ENCODE measurements at regions not wholly inside any gene's neighbourhood (a gene's known extent, or its start where the extent isn't known, plus 50 kb on each side); places are given as distances from the start of the nearest gene placed in this dataset.

DNA sequence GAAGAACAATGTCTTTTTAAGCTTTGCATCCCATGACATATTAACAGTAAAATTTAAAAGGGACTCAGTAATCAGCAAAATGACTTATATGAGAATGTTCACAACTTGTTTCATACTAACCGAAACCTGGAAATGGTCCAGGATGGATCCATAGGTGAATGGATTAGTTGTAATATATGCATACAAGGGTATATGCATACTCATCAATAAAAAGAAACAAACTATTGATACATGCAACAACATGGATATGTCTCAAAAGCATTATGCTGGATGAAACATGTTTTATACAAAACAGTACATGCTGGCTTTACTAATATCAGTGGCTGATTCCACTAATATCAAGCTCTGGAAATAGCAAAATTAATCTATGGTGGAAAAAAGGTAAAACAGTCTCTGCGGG, 108.5 kb upstream of the HIVEP1 start:
- no peaks in the 10 kb centered on the region for H3K4me1 ChIP-seq (ENCODE audit: control insufficient read depth, extremely low read depth, insufficient read depth, low read length)
- no peak overlapping the region for H3K4me2 ChIP-seq (ENCODE audit: extremely low read depth, insufficient read depth, low read length)
- H2AFZ ChIP-seq (ENCODE audit: low read length), result no peak overlapping the region
- H3K27ac ChIP-seq (ENCODE audit: insufficient read depth, low read length), result no peak overlapping the region
- H3K36me3 ChIP-seq (ENCODE audit: control insufficient read depth, insufficient read depth, low read length), result no peaks in the 10 kb centered on the region
- TF ChIP-seq CTCF (conservative IDR thresholded peaks at IDR 0.05 in 1 of 2, IDR thresholded peaks at IDR 0.05 in 1 of 2; ENCODE audit: low read depth in 1 of 2, low read length in 2 of 2), result no peak
- TF ChIP-seq EZH2 (IDR thresholded peaks at IDR 0.05; ENCODE audit: low read length, missing control alignments), result no peak
- no peaks in the 10 kb centered on the region for H3K79me2 ChIP-seq (ENCODE audit: control insufficient read depth, insufficient read depth, low read length)
- no peak overlapping the region for H3K9ac ChIP-seq (ENCODE audit: insufficient read depth, low read length)
- no peak for DNase-seq (ENCODE audit: low read depth in 2 of 2)
- H4K20me1 ChIP-seq (ENCODE audit: control insufficient read depth, extremely low read depth, insufficient read depth, low read length), result no peaks in the 10 kb centered on the region
- no peaks in the 10 kb centered on the region for H3K9me3 ChIP-seq (ENCODE audit: control insufficient read depth, insufficient read depth, low read depth, low read length)
- no peak overlapping the region for H3K4me3 ChIP-seq (replicated peaks in 1 of 4; ENCODE audit: control extremely low read depth in 1 of 4, insufficient read depth in 1 of 4, low read depth in 3 of 4, low read length in 4 of 4)
- H3K27me3 ChIP-seq (ENCODE audit: control insufficient read depth, insufficient read depth, low read length), result no peaks in the 10 kb centered on the region

GRCh38 chr6:11902527-11902926, 109.6 kb upstream of the HIVEP1 start:
- Histone ChIP-seq H3K4me3 (replicated peaks in 1 of 4; ENCODE audit: control extremely low read depth in 1 of 4, insufficient read depth in 1 of 4, low read depth in 3 of 4, low read length in 4 of 4) (no peak overlapping the region), H3K27ac (ENCODE audit: insufficient read depth, low read length) (no peak overlapping the region), H3K4me2 (ENCODE audit: extremely low read depth, insufficient read depth, low read length) (no peak overlapping the region), H3K4me1 (ENCODE audit: control insufficient read depth, extremely low read depth, insufficient read depth, low read length) (no peaks in the 10 kb centered on the region), H3K79me2 (ENCODE audit: control insufficient read depth, insufficient read depth, low read length) (no peaks in the 10 kb centered on the region), H3K9me3 (ENCODE audit: control insufficient read depth, insufficient read depth, low read depth, low read length) (no peaks in the 10 kb centered on the region), H2AFZ (ENCODE audit: low read length) (no peak overlapping the region), H3K27me3 (ENCODE audit: control insufficient read depth, insufficient read depth, low read length) (no peaks in the 10 kb centered on the region), H4K20me1 (ENCODE audit: control insufficient read depth, extremely low read depth, insufficient read depth, low read length) (no peaks in the 10 kb centered on the region), H3K9ac (ENCODE audit: insufficient read depth, low read length) (no peak overlapping the region), H3K36me3 (ENCODE audit: control insufficient read depth, insufficient read depth, low read length) (no peaks in the 10 kb centered on the region)
- TF ChIP-seq CTCF (conservative IDR thresholded peaks at IDR 0.05 in 1 of 2, IDR thresholded peaks at IDR 0.05 in 1 of 2; ENCODE audit: low read depth in 1 of 2, low read length in 2 of 2) (no peak), EZH2 (IDR thresholded peaks at IDR 0.05; ENCODE audit: low read length, missing control alignments) (no peak)
- no peak for DNase-seq (ENCODE audit: low read depth in 2 of 2)

DNA sequence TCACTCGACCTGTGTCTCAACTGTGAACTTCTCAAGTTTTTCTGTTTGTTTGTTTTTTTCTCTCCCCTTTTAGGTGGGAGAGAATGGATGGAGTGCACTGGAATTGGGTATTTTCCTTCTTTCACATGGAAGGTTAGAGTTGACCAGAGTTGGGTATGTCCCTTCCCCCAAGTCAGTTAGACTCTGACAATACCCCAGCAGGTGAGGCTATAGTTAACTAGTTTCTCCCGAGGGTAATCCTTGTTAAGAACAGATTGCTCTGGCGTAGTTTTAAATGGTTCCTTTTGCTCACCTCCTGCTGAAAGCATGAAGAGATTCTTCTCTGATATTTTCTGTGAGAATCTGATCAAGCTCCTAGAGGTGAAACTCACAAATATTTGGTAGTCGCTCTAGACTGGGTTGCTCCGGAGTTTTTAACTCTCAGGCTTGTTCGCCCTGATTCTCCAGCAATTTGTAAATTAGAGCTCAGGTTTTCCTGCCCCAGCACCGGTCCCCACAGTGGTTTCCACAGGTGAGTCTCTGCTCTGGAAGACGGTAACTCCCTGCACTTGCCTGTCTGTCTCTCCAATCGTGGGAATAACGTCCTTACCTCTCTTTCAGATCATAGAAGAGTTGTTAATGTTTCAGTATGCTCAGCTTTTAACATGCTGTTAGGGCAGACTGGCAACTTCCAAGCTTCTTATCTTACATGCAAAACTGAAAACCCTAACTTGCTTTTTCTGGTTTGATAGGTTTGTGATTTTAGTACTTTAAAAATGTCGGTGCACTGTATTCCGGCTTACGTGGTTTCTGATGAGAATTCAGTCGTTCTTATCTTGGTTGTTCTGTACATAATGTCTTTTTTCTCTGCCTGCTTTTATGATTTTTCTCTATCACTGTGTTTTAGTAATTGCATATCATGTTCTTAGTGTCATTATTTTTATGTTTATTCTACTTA, 111.2 kb upstream of the HIVEP1 start:
- Histone ChIP-seq H3K27ac (ENCODE audit: insufficient read depth, low read length) (no peak overlapping the region), H3K4me1 (ENCODE audit: control insufficient read depth, extremely low read depth, insufficient read depth, low read length) (no peaks in the 10 kb centered on the region), H3K79me2 (ENCODE audit: control insufficient read depth, insufficient read depth, low read length) (no peaks in the 10 kb centered on the region), H2AFZ (ENCODE audit: low read length) (no peak overlapping the region), H3K36me3 (ENCODE audit: control insufficient read depth, insufficient read depth, low read length) (no peaks in the 10 kb centered on the region), H4K20me1 (ENCODE audit: control insufficient read depth, extremely low read depth, insufficient read depth, low read length) (no peaks in the 10 kb centered on the region), H3K27me3 (ENCODE audit: control insufficient read depth, insufficient read depth, low read length) (no peaks in the 10 kb centered on the region), H3K4me2 (ENCODE audit: extremely low read depth, insufficient read depth, low read length) (no peak overlapping the region), H3K9ac (ENCODE audit: insufficient read depth, low read length) (no peak overlapping the region), H3K9me3 (ENCODE audit: control insufficient read depth, insufficient read depth, low read depth, low read length) (no peaks in the 10 kb centered on the region), H3K4me3 (replicated peaks in 1 of 4; ENCODE audit: control extremely low read depth in 1 of 4, insufficient read depth in 1 of 4, low read depth in 3 of 4, low read length in 4 of 4) (no peak overlapping the region)
- peak in 1 of 2 donors; percentile 20 for DNase-seq (ENCODE audit: low read depth in 2 of 2)
- no peak for TF ChIP-seq CTCF (conservative IDR thresholded peaks at IDR 0.05 in 1 of 2, IDR thresholded peaks at IDR 0.05 in 1 of 2; ENCODE audit: low read depth in 1 of 2, low read length in 2 of 2)

Data from fibroblast of lung (primary cell).